SK-N-MC (cell line): ENCODE measurements at regions not wholly inside any gene's neighbourhood (a gene's known extent, or its start where the extent isn't known, plus 50 kb on each side); places are given as distances from the start of the nearest gene placed in this dataset.

Experiments
- EZH2 ChIP-seq: fragments of 200-600 bp; sonication (generic); IDR thresholded peaks from one replicate; pipeline ENCODE4 v1.6.1; 2017; ENCODE audit warnings: antibody characterized with exemption
- POLR2AphosphoS5 ChIP-seq: IDR thresholded peaks from 2 replicates; pipeline ENCODE4 v1.6.1; 2012; ENCODE audit warnings: mild to moderate bottlenecking, low read depth, low read length, borderline replicate concordance

DNA sequence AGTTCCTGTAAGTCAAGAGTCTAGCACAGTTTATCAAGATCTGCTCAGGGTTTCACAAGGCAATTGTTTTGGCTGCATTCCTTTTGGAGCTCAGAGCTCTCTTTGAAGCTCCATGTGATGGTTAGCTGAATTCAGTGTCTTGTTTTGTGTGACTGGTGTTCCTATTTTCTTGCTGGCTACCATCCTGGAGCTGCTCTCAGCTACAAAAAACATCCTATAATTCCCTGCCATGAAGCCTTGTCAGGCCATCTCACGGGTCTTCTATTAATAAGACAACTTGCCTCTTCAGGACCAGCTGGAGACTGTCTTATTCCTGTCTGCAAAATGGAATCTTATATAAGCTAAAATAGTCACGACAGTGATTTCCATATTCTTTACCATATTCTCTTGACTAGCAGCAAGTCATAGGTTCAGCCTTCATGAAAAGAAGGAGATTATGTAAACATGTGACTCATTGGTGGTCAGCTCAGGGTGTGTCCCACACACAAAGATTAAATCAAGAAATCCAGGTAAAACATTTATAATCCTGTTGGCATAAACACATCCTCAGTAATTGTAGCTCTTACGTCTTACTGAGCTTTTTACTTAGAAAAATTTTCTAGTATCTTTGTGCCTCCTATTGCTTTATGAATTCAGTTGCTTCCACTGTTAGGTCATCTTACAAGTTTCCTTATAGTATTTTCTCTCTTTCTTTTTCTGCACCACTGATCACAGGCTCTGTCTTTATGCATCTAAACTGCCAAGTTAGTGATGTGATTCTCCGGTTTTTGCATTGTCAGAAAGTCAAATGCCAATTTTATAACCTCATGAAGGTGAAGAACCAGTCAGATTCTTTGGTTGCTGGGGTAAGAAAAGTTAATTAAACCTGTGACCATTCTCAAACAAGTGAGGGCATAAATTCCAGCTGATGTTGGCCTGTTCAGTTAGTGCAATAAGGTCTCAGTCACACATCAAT, 378.5 kb upstream of the MGAT4C start:
- no peak for TF ChIP-seq EZH2
- no peak for TF ChIP-seq POLR2AphosphoS5
